CD8-positive, alpha-beta memory T cell (primary cell): ENCODE measurements at regions not wholly inside any gene's neighbourhood (a gene's known extent, or its start where the extent isn't known, plus 50 kb on each side); places are given as distances from the start of the nearest gene placed in this dataset.
"Not testable (repeated sequence)": the region's sequence is repeated elsewhere in the genome, so short reads cannot be mapped to it uniquely, and the experiment has no call there.

Source experiments
- CTCF ChIA-PET: fragments of 350-600 bp; sonication (Branson Sonifier 250); formaldehyde crosslinking; loops from one replicate; lab custom pipeline; 2021; ENCODE audit warnings: antibody characterized with exemption; lab: Charles Lee
- POLR2A ChIA-PET: fragments of 350-600 bp; sonication (Branson Sonifier 250); formaldehyde crosslinking; loops from one replicate; lab custom pipeline; 2021; ENCODE audit warnings: antibody characterized with exemption; lab: Charles Lee
- DNase-seq, 5 donors: peaks; one replicate each; pipeline versions ENCODE4 v3.0.0 to v3.0.0-alpha.2; 2020 to 2022; ENCODE audit warnings: mixed read lengths in 1 of 5
- H3K27ac ChIP-seq: one replicate; pipeline ENCODE4 v1.7.0; 2013; ENCODE audit warnings: low read depth, mild to moderate bottlenecking, low read length, moderate library complexity
- H3K27me3 ChIP-seq: 2 replicates; pipeline ENCODE4 v1.7.0; 2013; ENCODE audit warnings: low read length, mild to moderate bottlenecking; ENCODE audit not compliant: insufficient read depth, poor library complexity, severe bottlenecking
- H3K36me3 ChIP-seq: 2 replicates; pipeline ENCODE4 v1.7.0; 2013; ENCODE audit warnings: mild to moderate bottlenecking, low read length, moderate library complexity; ENCODE audit not compliant: insufficient read depth
- H3K4me1 ChIP-seq: 2 replicates; pipeline ENCODE4 v1.7.0; 2013; ENCODE audit warnings: mild to moderate bottlenecking, low read length, moderate library complexity; ENCODE audit not compliant: insufficient read depth
- H3K4me3 ChIP-seq: 2 replicates; pipeline ENCODE4 v1.7.0; 2013; ENCODE audit warnings: mild to moderate bottlenecking, low read length
- H3K9me3 ChIP-seq: 2 replicates; pipeline ENCODE4 v1.7.0; 2013; ENCODE audit warnings: mild to moderate bottlenecking, low read length
- H3K27ac Mint-ChIP-seq, 8 donors: one replicate each; pipeline ENCODE4 v1.8.0; 2020 to 2021; ENCODE audit warnings: mixed read lengths in 8 of 8, mild to moderate bottlenecking in 6 of 8, inconsistent platforms in 3 of 8, moderate library complexity in 3 of 8
- H3K27me3 Mint-ChIP-seq, 2 donors: one replicate each; pipeline ENCODE4 v1.8.0; 2020 to 2021; ENCODE audit warnings: mixed read lengths in 2 of 2, mild to moderate bottlenecking in 1 of 2, moderate library complexity in 1 of 2
- H3K36me3 Mint-ChIP-seq, 3 donors: one replicate each; pipeline ENCODE4 v1.8.0; 2020 to 2021; ENCODE audit warnings: mixed read lengths in 3 of 3, inconsistent platforms in 1 of 3, mild to moderate bottlenecking in 1 of 3
- H3K4me1 Mint-ChIP-seq, 3 donors: one replicate each; pipeline ENCODE4 v1.8.0; 2020 to 2021; ENCODE audit warnings: mixed read lengths in 3 of 3, inconsistent platforms in 1 of 3, mild to moderate bottlenecking in 1 of 3
- H3K4me3 Mint-ChIP-seq, 7 donors: one replicate each; pipeline ENCODE4 v1.8.0; 2020 to 2021; ENCODE audit warnings: mixed read lengths in 7 of 7, mild to moderate bottlenecking in 6 of 7, moderate library complexity in 4 of 7, inconsistent platforms in 2 of 7
- H3K9me3 Mint-ChIP-seq, 5 donors: one replicate each; pipeline ENCODE4 v1.8.0; 2020 to 2022; ENCODE audit warnings: mixed read lengths in 5 of 5, mild to moderate bottlenecking in 3 of 5, moderate library complexity in 2 of 5, inconsistent platforms in 1 of 5

DNA sequence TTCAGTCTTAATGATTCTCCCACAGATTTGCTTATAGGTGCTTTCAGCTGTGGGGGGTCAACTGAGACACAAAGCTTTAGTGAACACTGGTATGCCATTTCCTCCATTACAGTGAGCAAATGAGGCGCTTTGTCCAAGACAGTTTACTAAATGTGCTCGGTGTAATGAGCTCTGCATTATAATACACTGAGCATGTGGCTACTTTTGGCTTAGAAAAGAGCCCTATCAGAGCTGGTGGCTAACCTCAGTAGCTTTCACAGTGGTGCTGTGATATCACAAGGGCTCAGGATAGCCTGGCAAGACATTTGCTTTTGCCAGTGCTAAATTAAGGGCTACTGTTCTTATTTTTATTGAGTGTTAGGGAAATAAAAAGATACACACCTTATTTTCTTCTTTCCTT is 749.7 kb upstream of the ARPP21 start:
- ChIA-PET POLR2A (no interaction called here), CTCF (no interaction called here)
- Histone ChIP-seq H3K36me3 (no peaks in the 10 kb centered on the region), H3K27ac (no peak overlapping the region), H3K4me3 (no peak overlapping the region), H3K9me3 (no peaks in the 10 kb centered on the region), H3K4me1 (no peaks in the 10 kb centered on the region), H3K27me3 (no peaks in the 10 kb centered on the region)
- no peaks in the 10 kb centered on the region for H3K27me3 Mint-ChIP-seq
- no peak for DNase-seq
- H3K9me3 Mint-ChIP-seq = peaks cover 0 to 5% (median 4%) of the 10 kb centered on the region in 5 donors
- no peaks in the 10 kb centered on the region for H3K4me1 Mint-ChIP-seq
- no peak overlapping the region for H3K27ac Mint-ChIP-seq
- no peaks in the 10 kb centered on the region for H3K36me3 Mint-ChIP-seq
- no peak overlapping the region for H3K4me3 Mint-ChIP-seq

GRCh38 chr3:34890247-34890646 is 749.1 kb upstream of the ARPP21 start:
- Histone ChIP-seq H3K27ac (no peak overlapping the region), H3K36me3 (no peaks in the 10 kb centered on the region), H3K4me1 (no peaks in the 10 kb centered on the region), H3K9me3 (no peaks in the 10 kb centered on the region), H3K4me3 (no peak overlapping the region), H3K27me3 (no peaks in the 10 kb centered on the region)
- H3K9me3 Mint-ChIP-seq = peaks cover 0 to 5% (median 4%) of the 10 kb centered on the region in 5 donors
- H3K36me3 Mint-ChIP-seq = no peaks in the 10 kb centered on the region
- no peaks in the 10 kb centered on the region for H3K4me1 Mint-ChIP-seq
- no peaks in the 10 kb centered on the region for H3K27me3 Mint-ChIP-seq
- ChIA-PET CTCF (no interaction called here), POLR2A (no interaction called here)
- H3K27ac Mint-ChIP-seq = no peak overlapping the region
- no peak for DNase-seq
- H3K4me3 Mint-ChIP-seq = no peak overlapping the region

GRCh38 chr3:34891941-34892340 is 747.4 kb upstream of the ARPP21 start:
- ChIA-PET CTCF (no interaction called here), POLR2A (no interaction called here)
- Mint-ChIP-seq H3K4me3 (no peak overlapping the region), H3K27me3 (no peaks in the 10 kb centered on the region), H3K4me1 (no peaks in the 10 kb centered on the region), H3K27ac (no peak overlapping the region), H3K9me3 (peaks cover 0 to 5% (median 4%) of the 10 kb centered on the region in 5 donors), H3K36me3 (no peaks in the 10 kb centered on the region)
- no peak overlapping the region for H3K27ac ChIP-seq
- no peaks in the 10 kb centered on the region for H3K9me3 ChIP-seq
- no peaks in the 10 kb centered on the region for H3K4me1 ChIP-seq
- no peak for DNase-seq
- no peak overlapping the region for H3K4me3 ChIP-seq
- H3K27me3 ChIP-seq = no peaks in the 10 kb centered on the region
- H3K36me3 ChIP-seq = no peaks in the 10 kb centered on the region

DNA sequence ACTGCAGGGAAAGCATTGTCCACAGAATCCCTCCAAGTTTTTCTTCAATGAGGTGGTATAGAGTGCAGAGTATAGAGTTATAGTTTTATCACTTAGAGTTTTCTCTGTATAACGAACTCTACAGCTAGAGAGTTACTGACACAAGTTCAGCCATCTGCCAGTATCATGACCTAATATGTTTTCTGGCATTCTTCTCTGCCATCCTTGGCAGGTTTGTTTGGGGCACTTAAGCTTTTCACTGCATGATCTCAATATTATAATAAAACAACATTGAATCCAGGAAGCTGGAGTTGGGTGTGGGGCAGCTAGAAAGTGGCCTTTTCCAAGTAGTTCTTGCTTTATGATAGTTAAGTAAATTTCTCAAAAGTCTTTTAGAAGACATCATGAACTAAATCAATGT is 743.5 kb upstream of the ARPP21 start:
- Histone ChIP-seq H3K4me1 (no peaks in the 10 kb centered on the region), H3K36me3 (no peaks in the 10 kb centered on the region), H3K9me3 (no peaks in the 10 kb centered on the region), H3K27me3 (no peaks in the 10 kb centered on the region), H3K4me3 (no peak overlapping the region), H3K27ac (no peak overlapping the region)
- ChIA-PET POLR2A (no interaction called here), CTCF (no interaction called here)
- Mint-ChIP-seq H3K27ac (no peak overlapping the region), H3K4me1 (no peaks in the 10 kb centered on the region), H3K36me3 (no peaks in the 10 kb centered on the region), H3K27me3 (no peaks in the 10 kb centered on the region), H3K4me3 (no peak overlapping the region), H3K9me3 (peaks cover 0 to 9% (median 4%) of the 10 kb centered on the region in 5 donors)
- DNase-seq = no peak

GRCh38 chr3:34909679-34910078 is 729.6 kb upstream of the ARPP21 start:
- H3K27me3 Mint-ChIP-seq, H3K27ac Mint-ChIP-seq, H3K36me3 ChIP-seq, POLR2A ChIA-PET, H3K27me3 ChIP-seq, H3K4me3 ChIP-seq, CTCF ChIA-PET, H3K4me1 ChIP-seq, H3K4me3 Mint-ChIP-seq, H3K27ac ChIP-seq, H3K4me1 Mint-ChIP-seq, H3K9me3 ChIP-seq, DNase-seq, H3K36me3 Mint-ChIP-seq: not testable (repeated sequence)
- peaks cover 4 to 10% (median 6%) of the 10 kb centered on the region in 5 donors for H3K9me3 Mint-ChIP-seq

- Histone ChIP-seq H3K9me3 (no peaks in the 10 kb centered on the region), H3K4me1 (no peaks in the 10 kb centered on the region), H3K27ac (no peak overlapping the region), H3K36me3 (no peaks in the 10 kb centered on the region), H3K27me3 (no peaks in the 10 kb centered on the region), H3K4me3 (no peak overlapping the region)
- DNase-seq = no peak
- Mint-ChIP-seq H3K4me1 (no peaks in the 10 kb centered on the region), H3K36me3 (no peaks in the 10 kb centered on the region), H3K4me3 (no peak overlapping the region), H3K27me3 (no peaks in the 10 kb centered on the region), H3K9me3 (peaks cover 0 to 19% (median 3%) of the 10 kb centered on the region in 5 donors), H3K27ac (no peak overlapping the region)
- POLR2A ChIA-PET = no interaction called here
- CTCF ChIA-PET = no interaction called here
Observed at GRCh38 chr3:34919025-34919424, 720.3 kb upstream of the ARPP21 start.

DNA sequence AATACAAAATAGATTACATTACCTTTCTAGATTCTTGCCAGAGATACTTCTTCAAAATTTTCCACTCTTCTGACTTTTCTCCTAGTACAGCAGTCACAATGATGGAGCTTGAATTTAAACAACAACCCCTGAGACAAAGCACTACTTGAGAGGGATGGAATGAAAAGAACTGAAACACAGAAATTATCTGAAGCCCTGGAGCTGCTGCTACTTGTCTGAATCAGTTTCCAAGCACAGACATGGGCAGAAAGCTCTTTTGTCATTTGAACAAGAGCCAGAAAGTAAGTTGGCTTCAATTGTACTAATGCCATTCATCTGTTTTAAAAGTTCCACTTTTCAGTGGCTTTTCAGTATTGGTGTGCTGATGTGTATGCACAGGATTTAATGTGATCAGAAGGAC is 718.5 kb upstream of the ARPP21 start:
- H3K27ac Mint-ChIP-seq = no peak overlapping the region
- H3K9me3 Mint-ChIP-seq = peaks cover 0 to 24% (median 3%) of the 10 kb centered on the region in 5 donors
- DNase-seq = no peak
- POLR2A ChIA-PET = no interaction called here
- no peaks in the 10 kb centered on the region for H3K36me3 Mint-ChIP-seq
- H3K4me3 Mint-ChIP-seq = no peak overlapping the region
- Histone ChIP-seq H3K4me3 (no peak overlapping the region), H3K27me3 (no peaks in the 10 kb centered on the region), H3K9me3 (no peaks in the 10 kb centered on the region), H3K36me3 (no peaks in the 10 kb centered on the region), H3K27ac (no peak overlapping the region), H3K4me1 (no peaks in the 10 kb centered on the region)
- H3K27me3 Mint-ChIP-seq = no peaks in the 10 kb centered on the region
- H3K4me1 Mint-ChIP-seq = no peaks in the 10 kb centered on the region
- CTCF ChIA-PET = no interaction called here

- H3K9me3 Mint-ChIP-seq = peaks cover 0 to 20% (median 1%) of the 10 kb centered on the region in 5 donors
- Histone ChIP-seq H3K27me3 (no peaks in the 10 kb centered on the region), H3K4me3 (no peak overlapping the region), H3K27ac (no peak overlapping the region), H3K36me3 (no peaks in the 10 kb centered on the region), H3K9me3 (no peaks in the 10 kb centered on the region), H3K4me1 (no peaks in the 10 kb centered on the region)
- ChIA-PET CTCF (no interaction called here), POLR2A (no interaction called here)
- H3K27ac Mint-ChIP-seq = no peak overlapping the region
- H3K4me1 Mint-ChIP-seq = no peaks in the 10 kb centered on the region
- no peak for DNase-seq
- H3K27me3 Mint-ChIP-seq = no peaks in the 10 kb centered on the region
- H3K4me3 Mint-ChIP-seq = no peak overlapping the region
- no peaks in the 10 kb centered on the region for H3K36me3 Mint-ChIP-seq
Observed at GRCh38 chr3:34924961-34925360, 714.4 kb upstream of the ARPP21 start.

DNA sequence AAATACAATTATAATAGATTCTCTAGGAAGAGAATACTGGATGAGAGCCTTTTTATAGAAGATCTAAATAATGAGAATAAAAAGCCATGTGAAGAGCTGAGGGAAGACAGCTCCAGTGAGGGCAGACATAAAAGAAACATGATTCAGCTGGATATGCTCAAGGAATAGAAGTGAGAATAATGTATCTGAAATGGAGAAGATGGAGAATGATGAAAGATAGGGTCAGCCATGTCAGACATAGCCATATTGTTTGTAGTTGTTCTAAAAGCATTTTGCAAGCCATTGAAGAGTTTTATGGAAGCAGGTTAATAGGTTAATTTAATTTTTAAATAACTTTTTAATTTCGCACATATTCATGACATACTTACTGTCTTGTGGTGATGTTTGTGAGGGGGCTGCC is 713.5 kb upstream of the ARPP21 start:
- no peaks in the 10 kb centered on the region for H3K36me3 ChIP-seq
- no peaks in the 10 kb centered on the region for H3K36me3 Mint-ChIP-seq
- H3K27me3 ChIP-seq = no peaks in the 10 kb centered on the region
- no peak overlapping the region for H3K4me3 Mint-ChIP-seq
- POLR2A ChIA-PET = no interaction called here
- DNase-seq = no peak
- H3K4me1 ChIP-seq = no peaks in the 10 kb centered on the region
- H3K9me3 ChIP-seq = no peaks in the 10 kb centered on the region
- peaks cover 0 to 15% (median 2%) of the 10 kb centered on the region in 5 donors for H3K9me3 Mint-ChIP-seq
- H3K27me3 Mint-ChIP-seq = no peaks in the 10 kb centered on the region
- CTCF ChIA-PET = no interaction called here
- no peak overlapping the region for H3K4me3 ChIP-seq
- H3K4me1 Mint-ChIP-seq = no peaks in the 10 kb centered on the region
- H3K27ac Mint-ChIP-seq = no peak overlapping the region
- no peak overlapping the region for H3K27ac ChIP-seq
